PC-3 (cell line): ENCODE measurements at regions not wholly inside any gene's neighbourhood (a gene's known extent, or its start where the extent isn't known, plus 50 kb on each side); places are given as distances from the start of the nearest gene placed in this dataset.

Experiments used
- ATAC-seq: fragments of 200-7000 bp; cut with Tn5 transposase; 2 replicates; pipeline ENCODE4 v1.9.1; 2020; ENCODE audit warnings: mild to moderate bottlenecking, moderate library complexity
- BruUV-seq: library from RNA; stranded (reverse); fragments of 400-500 nt; replicated peaks from 2 replicates; lab custom pipeline; 2021; lab: Mats Ljungman, UMichigan
- CTCF ChIA-PET: fragments of 300-600 bp; sonication (Branson Sonifier 250); formaldehyde crosslinking; loops from one replicate; lab custom pipeline; 2022; ENCODE audit warnings: antibody characterized with exemption; lab: Charles Lee
- POLR2A ChIA-PET: fragments of 300-600 bp; sonication (Branson Sonifier 250); formaldehyde crosslinking; loops from one replicate; lab custom pipeline; 2022; ENCODE audit warnings: antibody characterized with exemption; ENCODE audit not compliant: unreplicated experiment; lab: Charles Lee
- DNase-seq: peaks from one replicate; pipeline ENCODE4 v3.0.0-alpha.2; 2015
- H2AFZ ChIP-seq: fragments of 300-600 bp; sonication (generic); 2 replicates; pipeline ENCODE4 v1.6.0; 2016; ENCODE audit warnings: antibody characterized with exemption, low read length
- H3F3A ChIP-seq: fragments of 300-600 bp; sonication (generic); one replicate; pipeline ENCODE4 v1.6.0; 2017; ENCODE audit warnings: antibody characterized with exemption, low read length, control low read depth, mild to moderate bottlenecking; ENCODE audit not compliant: unreplicated experiment
- H3K27ac ChIP-seq: fragments of 300-600 bp; sonication (generic); 2 replicates; pipeline ENCODE4 v1.5.1; 2016; ENCODE audit warnings: mild to moderate bottlenecking, low read length
- H3K27me3 ChIP-seq: fragments of 300-600 bp; sonication (generic); 2 replicates; pipeline ENCODE4 v1.6.1; 2016; ENCODE audit warnings: low read length, mixed read lengths
- H3K36me3 ChIP-seq: fragments of 300-600 bp; sonication (generic); 2 replicates; pipeline ENCODE4 v1.6.1; 2016; ENCODE audit warnings: low read depth, mixed run types, low read length, mixed read lengths
- H3K4me1 ChIP-seq: fragments of 300-600 bp; sonication (generic); 2 replicates; pipeline ENCODE4 v1.5.1; 2016; ENCODE audit warnings: low read length; ENCODE audit not compliant: insufficient read depth
- H3K4me2 ChIP-seq: fragments of 300-600 bp; sonication (generic); 2 replicates; pipeline ENCODE4 v1.6.0; 2016; ENCODE audit warnings: low read length
- H3K4me3 ChIP-seq: fragments of 300-600 bp; sonication (generic); 2 replicates; pipeline ENCODE4 v1.5.1; 2016; ENCODE audit warnings: mild to moderate bottlenecking, low read length, mixed read lengths
- H3K79me2 ChIP-seq: fragments of 300-600 bp; sonication (generic); 2 replicates; pipeline ENCODE4 v1.6.1; 2017; ENCODE audit warnings: low read length, mixed read lengths
- H3K9ac ChIP-seq: fragments of 300-600 bp; sonication (generic); 2 replicates; pipeline ENCODE4 v1.6.0; 2016; ENCODE audit warnings: mild to moderate bottlenecking, low read length
- H3K9me2 ChIP-seq: fragments of 300-600 bp; sonication (generic); replicated peaks from 2 replicates; pipeline ENCODE4 v1.6.1; 2016; ENCODE audit warnings: mixed run types, low read length, mixed read lengths
- H3K9me3 ChIP-seq: fragments of 300-600 bp; sonication (generic); 2 replicates; pipeline ENCODE4 v1.6.1; 2016; ENCODE audit warnings: low read length, mixed read lengths
- H4K20me1 ChIP-seq: fragments of 300-600 bp; sonication (generic); 2 replicates; pipeline ENCODE4 v1.6.1; 2016; ENCODE audit warnings: low read length, mixed read lengths
- CTCF ChIP-seq: fragments of 300-600 bp; sonication (generic); conservative IDR thresholded peaks from 2 replicates; pipeline ENCODE4 v1.5.1; 2017; ENCODE audit warnings: antibody characterized with exemption, low read depth, mild to moderate bottlenecking, low read length
- EZH2 ChIP-seq: fragments of 300-600 bp; sonication (generic); IDR thresholded peaks from one replicate; pipeline ENCODE4 v1.6.1; 2017; ENCODE audit warnings: antibody characterized with exemption, mild to moderate bottlenecking, low read length; ENCODE audit not compliant: unreplicated experiment
- EZH2phosphoT487 ChIP-seq: fragments of 300-600 bp; sonication (generic); IDR thresholded peaks from 2 replicates; pipeline ENCODE4 v1.6.1; 2018; ENCODE audit warnings: mild to moderate bottlenecking, antibody characterized with exemption, low read length, borderline replicate concordance
- intact Hi-C: fragments of 100-400 bp; cut with micrococcal nuclease; formaldehyde crosslinking; loops from 2 replicates; pipeline ENCODE4 v1.9.0; 2023

DNA sequence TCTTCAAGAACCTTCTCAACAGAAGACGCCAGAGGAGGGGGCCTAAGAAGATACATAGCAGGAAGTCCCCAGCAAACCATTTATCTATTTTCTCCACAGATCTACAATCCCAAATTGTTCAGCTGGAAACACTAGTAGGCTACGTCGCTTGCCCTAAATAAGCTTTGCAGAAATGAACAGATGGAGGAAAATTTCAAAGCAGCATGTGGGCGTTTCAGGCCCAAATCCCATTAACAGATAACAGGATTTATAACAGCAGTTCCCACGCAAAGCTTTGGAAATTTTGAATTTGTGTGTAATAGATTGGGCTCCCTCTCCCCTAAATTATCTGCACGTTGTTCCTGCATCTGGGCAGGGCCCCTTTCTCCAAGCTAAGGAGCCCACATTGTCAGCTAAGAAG is 60.6 kb upstream of the FRMD4A start:
- Histone ChIP-seq H3K9me3 (no peaks in the 10 kb centered on the region), H4K20me1 (no peaks in the 10 kb centered on the region), H3K27me3 (no peaks in the 10 kb centered on the region; the same call in 1 of the 2 replicates), H3K4me3 (no peak overlapping the region), H2AFZ (no peak overlapping the region), H3F3A (no peaks in the 10 kb centered on the region), H3K9me2 (no peaks in the 10 kb centered on the region), H3K79me2 (no peaks in the 10 kb centered on the region), H3K4me2 (no peak overlapping the region), H3K9ac (no peak overlapping the region), H3K4me1 (no peaks in the 10 kb centered on the region), H3K36me3 (no peaks in the 10 kb centered on the region), H3K27ac (no peak overlapping the region)
- BruUV-seq = no TSS peak
- intact Hi-C loops = no loop called here
- DNase-seq = no peak
- CTCF ChIA-PET = no interaction called here
- POLR2A ChIA-PET = no interaction called here
- ATAC-seq = no peak
- TF ChIP-seq EZH2phosphoT487 = no peak

GRCh38 chr10:14389981-14390590 is 59.4 kb upstream of the FRMD4A start:
- no TSS peak for BruUV-seq

DNA sequence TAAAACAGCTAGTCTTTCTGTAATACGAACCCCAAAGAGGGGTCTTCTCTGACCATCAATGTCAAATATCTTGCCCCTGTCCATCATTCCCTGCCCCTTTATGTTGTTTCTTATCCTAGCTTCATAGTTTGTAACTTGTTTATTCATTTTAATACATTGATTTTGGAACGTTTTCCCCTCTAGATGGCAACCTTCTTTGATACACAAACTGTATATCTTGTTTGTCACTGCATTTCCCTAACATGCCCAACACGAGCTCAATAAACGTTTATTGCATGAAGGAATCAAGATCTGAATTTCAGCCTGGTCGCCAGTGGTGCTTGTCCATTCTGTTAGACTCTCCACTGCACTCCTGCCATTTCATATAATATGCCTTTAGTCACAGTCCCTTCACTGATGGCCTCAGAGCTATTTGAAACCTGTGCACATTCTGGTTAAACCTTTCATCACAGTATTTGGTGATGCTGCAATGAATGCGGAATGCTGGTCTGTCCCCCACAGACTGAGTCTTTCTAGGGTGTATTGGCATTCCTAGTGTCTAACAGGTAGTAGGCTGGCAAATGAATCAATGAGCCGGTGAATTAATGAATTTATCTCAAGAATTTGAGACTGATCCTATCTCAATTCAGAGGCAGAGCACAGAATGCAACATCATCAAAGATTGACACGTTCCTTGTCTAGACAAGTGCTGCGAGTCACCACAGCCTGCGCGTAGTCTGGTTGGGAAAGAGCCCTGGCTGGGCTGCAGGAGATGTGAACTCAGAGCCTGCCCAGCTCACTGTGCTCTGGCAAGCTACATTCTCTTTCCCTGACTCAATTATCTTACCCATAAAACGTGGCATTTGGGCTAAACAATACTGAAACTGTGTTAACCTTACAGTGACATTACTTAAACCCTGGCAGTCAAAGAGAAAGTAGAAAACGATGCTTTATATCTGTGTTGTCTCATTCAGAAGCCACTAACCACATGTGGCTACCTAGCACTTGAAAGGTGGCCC is 55.2 kb upstream of the FRMD4A start:
- Histone ChIP-seq H3K79me2 (no peaks in the 10 kb centered on the region), H3K9ac (no peak overlapping the region), H3K4me3 (no peak overlapping the region), H3K27me3 (no peaks in the 10 kb centered on the region), H3K27ac (no peak overlapping the region), H3K9me3 (no peaks in the 10 kb centered on the region), H3K4me1 (no peaks in the 10 kb centered on the region), H2AFZ (no peak overlapping the region), H3F3A (no peaks in the 10 kb centered on the region), H4K20me1 (no peaks in the 10 kb centered on the region), H3K36me3 (no peaks in the 10 kb centered on the region), H3K9me2 (no peaks in the 10 kb centered on the region), H3K4me2 (no peak overlapping the region)
- BruUV-seq = no TSS peak
- no peak for ATAC-seq
- intact Hi-C loops = no loop called here
- DNase-seq = peak; percentile 36
- no peak for TF ChIP-seq EZH2
- no peak; the same call in 1 of the 2 replicates for TF ChIP-seq CTCF
- TF ChIP-seq EZH2phosphoT487 = no peak
- ChIA-PET CTCF (interaction anchor here (0.6 to 0.9 kb wide), 3 partner anchors 27 to 716 kb away, joined by 3 to 11 read pairs (median 4); no protein-coding TSS in a partner anchor), POLR2A (no interaction called here)

More at GRCh38 chr10:14389981-14390590, 59.4 kb upstream of the FRMD4A start:
- Histone ChIP-seq H3K9ac (no peak overlapping the region), H3K9me2 (no peaks in the 10 kb centered on the region), H3K27ac (no peak overlapping the region), H3K4me1 (no peaks in the 10 kb centered on the region), H3K27me3 (no peaks in the 10 kb centered on the region; the same call in 1 of the 2 replicates), H2AFZ (no peak overlapping the region), H3K9me3 (no peaks in the 10 kb centered on the region), H4K20me1 (no peaks in the 10 kb centered on the region), H3K4me3 (no peak overlapping the region), H3K79me2 (no peaks in the 10 kb centered on the region), H3F3A (no peaks in the 10 kb centered on the region), H3K4me2 (no peak overlapping the region), H3K36me3 (no peaks in the 10 kb centered on the region)
- intact Hi-C loops = no loop called here
- ChIA-PET CTCF (no interaction called here), POLR2A (no interaction called here)
- no peak for DNase-seq
- ATAC-seq = no peak
- TF ChIP-seq EZH2 = no peak
- no peak for TF ChIP-seq CTCF
- TF ChIP-seq EZH2phosphoT487 = no peak
